Ovary (tissue), 7 donors: ENCODE measurements at regions not wholly inside any gene's neighbourhood (a gene's known extent, or its start where the extent isn't known, plus 50 kb on each side); places are given as distances from the start of the nearest gene placed in this dataset.

Experiments used
- DNase-seq, 5 donors: peaks; one replicate each; pipeline ENCODE4 v3.0.0-alpha.2; 2019 to 2020
- H3K27ac ChIP-seq, 2 donors: fragments of 200-600 bp; one replicate each; pipeline versions ENCODE4 v1.5.1 to v1.8.0; 2019 to 2022
- H3K27me3 ChIP-seq: fragments of 200-600 bp; one replicate; pipeline ENCODE4 v1.8.0; 2022
- H3K36me3 ChIP-seq: fragments of 200-600 bp; sonication (generic); one replicate; pipeline ENCODE4 v1.5.1; 2019
- H3K4me1 ChIP-seq: one replicate; pipeline ENCODE4 v1.8.1; 2013; ENCODE audit warnings: mild to moderate bottlenecking, moderate library complexity; ENCODE audit not compliant: insufficient read depth
- H3K4me3 ChIP-seq: fragments of 200-600 bp; sonication (generic); one replicate; pipeline ENCODE4 v1.5.1; 2017
- H3K9me3 ChIP-seq, 2 donors: fragments of 200-600 bp in 1 of 2; sonication (generic) in 1 of 2; one replicate each; pipeline versions ENCODE4 v1.5.1 to v1.8.1; 2013 to 2019; ENCODE audit warnings: mild to moderate bottlenecking in 1 of 2, moderate library complexity in 1 of 2
- CTCF ChIP-seq, 3 donors: fragments of 450-650 bp in 2 of 3; fragments of 200-600 bp in 1 of 3; IDR thresholded peaks; one replicate each; pipeline versions ENCODE4 v1.5.1 to v1.8.0; 2016 to 2022; ENCODE audit warnings: antibody characterized with exemption in 3 of 3, mild to moderate bottlenecking in 1 of 3
- EP300 ChIP-seq: sonication (generic); formaldehyde crosslinking; IDR thresholded peaks from one replicate; pipeline ENCODE4 v1.6.1; 2017; ENCODE audit warnings: antibody characterized with exemption
- POLR2A ChIP-seq: fragments of 450-650 bp; IDR thresholded peaks from one replicate; pipeline ENCODE4 v1.6.1; 2017; ENCODE audit warnings: antibody characterized with exemption, mild to moderate bottlenecking, moderate library complexity
- WGBS, 3 donors: extraction: QIAGEN DNeasy Blood & Tissue Kit in 1 of 3; methylation state at CpG; one replicate each; pipeline versions ENCODE4 v1.1.5 to v1.1.7; 2013 to 2017; 5-methylcytosine and 5-hydroxymethylcytosine counted together
- intact Hi-C, 4 donors: fragments of 100-400 bp; cut with DNase I; formaldehyde crosslinking; loops; one replicate each; pipeline versions ENCODE4 v1.11.0 to v1.15.1; 2022 to 2023
- donor health status: DM: no; HTN: no; CAD: no; lungs with moderate emphysema.
- donor health status: DM: no; HTN: no; CAD: no.
- donor health status: Bipolar disorder and iron deficiency.
- donor health status: DM: no; HTN: no; CAD: no.
- donor health status: DM: yes; HTN: yes; CAD: no.

GRCh38 chr3:164224126-164224525 lies 854.2 kb downstream of the SI start:
- no peak for DNase-seq
- H3K27ac ChIP-seq, result no peak overlapping the region
- intact Hi-C loops, result no loop called here
- WGBS, 3 donors, result 2 to 38% (median 2%) methylated on average over 1 of the region's 1 CpG
- TF ChIP-seq POLR2A (no peak), EP300 (no peak), CTCF (IDR thresholded peaks at IDR 0.05) (no peak)
- no peak overlapping the region for H3K4me3 ChIP-seq
- H3K27me3 ChIP-seq, result no peaks in the 10 kb centered on the region
- no peaks in the 10 kb centered on the region for H3K9me3 ChIP-seq
- H3K36me3 ChIP-seq, result no peaks in the 10 kb centered on the region
- no peaks in the 10 kb centered on the region for H3K4me1 ChIP-seq

GRCh38 chr3:164222197-164222596 lies 856.1 kb downstream of the SI start:
- WGBS, 3 donors, result 34 to 42% (median 34%) methylated on average over 3 of the region's 3 CpGs
- TF ChIP-seq EP300 (no peak), POLR2A (no peak), CTCF (IDR thresholded peaks at IDR 0.05) (no peak)
- H3K9me3 ChIP-seq, result no peaks in the 10 kb centered on the region

GRCh38 chr3:164221297-164221696 lies 857.0 kb downstream of the SI start:
- Histone ChIP-seq H3K36me3 (no peaks in the 10 kb centered on the region), H3K27ac (no peak overlapping the region), H3K4me3 (no peak overlapping the region), H3K9me3 (no peaks in the 10 kb centered on the region), H3K4me1 (no peaks in the 10 kb centered on the region), H3K27me3 (no peaks in the 10 kb centered on the region)
- intact Hi-C loops, result no loop called here
- 67 to 79% (median 72%) methylated on average over 1 of the region's 1 CpG for WGBS, 3 donors
- TF ChIP-seq EP300 (no peak), CTCF (IDR thresholded peaks at IDR 0.05) (no peak), POLR2A (no peak)
- no peak for DNase-seq

More at GRCh38 chr3:164222197-164222596, 856.1 kb downstream of the SI start:
- H3K4me1 ChIP-seq, result no peaks in the 10 kb centered on the region
- no peak overlapping the region for H3K4me3 ChIP-seq
- no peaks in the 10 kb centered on the region for H3K36me3 ChIP-seq
- intact Hi-C loops, result no loop called here
- H3K27me3 ChIP-seq, result no peaks in the 10 kb centered on the region
- no peak for DNase-seq
- H3K27ac ChIP-seq, result no peak overlapping the region

- TF ChIP-seq EP300, result no peak
- TF ChIP-seq POLR2A, result no peak
- TF ChIP-seq CTCF (IDR thresholded peaks at IDR 0.05), result no peak
- no peak overlapping the region for H3K4me3 ChIP-seq
- H3K27me3 ChIP-seq, result no peaks in the 10 kb centered on the region
- 98 to 100% (median 100%) methylated on average over 1 of the region's 1 CpG for WGBS, 3 donors
- no peak overlapping the region for H3K27ac ChIP-seq
- no peaks in the 10 kb centered on the region for H3K9me3 ChIP-seq
- no peaks in the 10 kb centered on the region for H3K4me1 ChIP-seq
- no peak for DNase-seq
- no peaks in the 10 kb centered on the region for H3K36me3 ChIP-seq
- intact Hi-C loops, result no loop called here
These were observed 868.9 kb downstream of the SI start for GRCh38 chr3:164209363-164209762.

GRCh38 chr3:164208821-164209220 lies 869.5 kb downstream of the SI start:
- no peak for DNase-seq
- H3K4me3 ChIP-seq, result no peak overlapping the region
- no peaks in the 10 kb centered on the region for H3K4me1 ChIP-seq
- no peak for TF ChIP-seq CTCF (IDR thresholded peaks at IDR 0.05)
- TF ChIP-seq POLR2A, result no peak
- TF ChIP-seq EP300, result no peak
- H3K27me3 ChIP-seq, result no peaks in the 10 kb centered on the region
- no peaks in the 10 kb centered on the region for H3K36me3 ChIP-seq
- intact Hi-C loops, result no loop called here
- no peak overlapping the region for H3K27ac ChIP-seq
- no peaks in the 10 kb centered on the region for H3K9me3 ChIP-seq
- WGBS, 3 donors, result 79 to 88% (median 84%) methylated on average over 2 of the region's 2 CpGs
